MV-4-11 (cell line): ENCODE measurements at regions not wholly inside any gene's neighbourhood (a gene's known extent, or its start where the extent isn't known, plus 50 kb on each side); places are given as distances from the start of the nearest gene placed in this dataset.

Source experiments
- DNase-seq: peaks from one replicate; lab custom pipeline; 2025; lab: John Stamatoyannopoulos, UW

DNA sequence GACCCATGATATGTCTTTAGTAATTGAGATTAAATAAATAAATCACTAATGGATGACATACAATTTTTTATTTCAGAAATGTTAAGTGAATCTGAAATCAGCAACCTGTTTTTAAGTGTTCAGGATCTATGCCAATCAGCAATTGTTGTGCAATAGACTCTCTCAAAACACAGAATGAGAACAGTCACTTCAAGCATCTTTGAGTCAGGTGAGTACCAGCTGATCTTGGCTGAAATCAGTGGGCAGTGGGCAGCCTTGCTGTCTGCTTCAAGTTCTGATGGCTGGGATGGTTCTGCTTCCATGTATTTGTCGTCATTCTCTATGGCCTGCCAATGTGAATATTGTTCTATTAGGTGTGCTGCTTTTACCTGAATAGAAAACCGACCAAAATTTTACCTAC lies 82.3 kb upstream of the NRG3 start:
- DNase-seq, result no peak

DNA sequence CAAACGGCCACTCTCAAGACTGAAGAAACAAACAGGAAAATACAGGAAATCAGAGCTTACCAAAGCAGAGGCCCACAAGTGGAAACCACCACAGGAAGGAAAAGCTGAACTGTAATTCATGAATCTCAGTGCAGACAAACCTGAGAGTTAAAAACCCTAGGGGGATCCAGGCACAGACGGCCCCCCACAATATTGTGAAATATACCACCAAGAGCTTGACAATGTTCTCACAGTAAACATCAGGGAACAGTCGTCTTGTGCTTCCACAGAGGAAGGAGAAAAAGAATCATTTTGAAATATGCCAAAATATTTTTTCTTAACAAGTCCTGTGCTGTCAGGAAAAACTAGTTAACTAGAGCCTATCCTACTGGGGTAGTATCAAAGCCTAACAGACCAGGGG lies 68.2 kb upstream of the NRG3 start:
- DNase-seq, result no peak

DNA sequence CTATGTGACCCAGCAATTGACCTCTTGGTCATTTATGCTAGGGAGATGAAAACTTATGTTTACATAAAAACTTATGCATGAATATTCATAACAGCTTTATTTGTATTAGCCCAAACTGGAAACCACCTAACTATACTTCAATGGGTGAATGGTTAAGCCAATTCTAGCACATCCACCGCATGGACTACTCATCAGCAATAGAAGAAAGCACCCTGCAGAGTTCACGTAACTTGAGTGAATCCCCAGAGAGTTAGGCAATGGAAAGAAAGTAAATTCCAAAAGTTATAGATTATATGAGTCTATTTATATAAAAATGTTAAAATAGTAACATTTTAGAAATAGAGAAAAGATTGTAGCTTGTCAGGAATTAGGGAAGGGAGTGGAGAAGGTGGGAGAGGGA lies 60.2 kb upstream of the NRG3 start:
- no peak for DNase-seq

DNA sequence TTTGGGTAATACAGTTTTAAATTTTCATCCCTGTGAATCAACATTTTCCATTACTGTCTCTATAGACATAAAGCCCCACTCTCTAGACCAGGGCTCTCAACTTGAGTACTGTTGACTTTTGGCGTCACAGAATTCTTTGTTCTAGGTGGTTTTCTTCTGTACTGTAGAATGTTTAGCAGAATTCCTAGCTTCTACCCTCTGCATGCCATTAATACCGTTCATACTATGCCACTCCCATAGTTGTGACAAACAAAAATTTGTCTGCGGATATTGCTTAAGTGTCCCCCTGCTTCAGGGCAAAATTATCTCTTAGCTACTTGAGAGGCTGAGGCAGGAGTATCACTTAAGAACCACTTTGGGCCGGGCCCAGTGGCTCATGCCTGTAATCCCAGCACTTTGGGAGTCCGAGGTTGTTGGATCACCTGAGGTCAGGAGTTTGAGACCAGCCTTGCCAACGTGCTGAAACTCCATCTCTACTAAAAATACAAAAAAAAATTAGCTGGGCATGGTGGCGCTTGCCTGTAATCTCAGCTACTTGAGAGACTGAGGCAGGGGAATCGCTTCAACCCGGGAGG lies 57.3 kb upstream of the NRG3 start:
- DNase-seq, result no peak

DNA sequence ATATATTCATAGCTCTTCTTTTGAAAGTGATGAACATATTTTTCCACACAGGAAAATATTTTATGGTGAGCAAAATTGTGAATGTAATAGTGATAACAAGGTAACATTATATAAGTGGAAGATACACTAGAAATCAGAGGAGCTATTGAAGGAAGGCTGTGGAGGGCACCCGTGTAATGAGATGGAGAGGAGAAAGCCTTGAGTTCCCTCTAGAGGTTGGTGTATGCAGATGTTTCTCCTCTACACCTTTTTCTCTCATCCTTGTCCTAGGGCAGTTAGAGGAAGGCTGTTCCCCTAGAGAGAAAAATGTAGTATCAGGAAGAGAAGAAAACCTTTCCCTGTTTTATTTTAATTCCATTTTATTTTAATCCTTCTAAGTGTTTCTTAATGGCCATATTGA lies 54.6 kb upstream of the NRG3 start:
- no peak for DNase-seq
